Ammon's horn (tissue), 1 donor: ENCODE measurements at regions not wholly inside any gene's neighbourhood (a gene's known extent, or its start where the extent isn't known, plus 50 kb on each side); places are given as distances from the start of the nearest gene placed in this dataset.
"Not testable (repeated sequence)": the region's sequence is repeated elsewhere in the genome, so short reads cannot be mapped to it uniquely, and the experiment has no call there.

ENCODE experiments used
- DNase-seq: peaks from one replicate; pipeline ENCODE4 v3.0.0-alpha.2; 2016; ENCODE audit warnings: low spot score

GRCh38 chr10:81251457-81252115 is 623.4 kb upstream of the NRG3 start:
- DNase-seq, result no peak

GRCh38 chr10:81264991-81265390 is 610.0 kb upstream of the NRG3 start:
- DNase-seq, result not testable (repeated sequence)

- no peak for DNase-seq
These were observed 604.9 kb upstream of the NRG3 start for GRCh38 chr10:81270051-81270450.

GRCh38 chr10:81280497-81281479 is 594.2 kb upstream of the NRG3 start:
- no peak for DNase-seq

GRCh38 chr10:81288544-81288943 is 586.5 kb upstream of the NRG3 start:
- DNase-seq, result no peak

- no peak for DNase-seq
These were observed 577.7 kb upstream of the NRG3 start for GRCh38 chr10:81297292-81297691.

- DNase-seq, result no peak
These were observed 571.3 kb upstream of the NRG3 start for GRCh38 chr10:81303656-81304055.

GRCh38 chr10:81306971-81307782 is 567.8 kb upstream of the NRG3 start:
- no peak for DNase-seq

GRCh38 chr10:81309041-81309552 is 565.9 kb upstream of the NRG3 start:
- DNase-seq, result no peak

GRCh38 chr10:81314471-81314870 is 560.5 kb upstream of the NRG3 start:
- DNase-seq, result no peak

- DNase-seq, result no peak
These were observed 560.0 kb upstream of the NRG3 start for GRCh38 chr10:81315026-81315425.

GRCh38 chr10:81348003-81348402 is 527.0 kb upstream of the NRG3 start:
- no peak for DNase-seq

- DNase-seq, result no peak
These were observed 507.9 kb upstream of the NRG3 start for GRCh38 chr10:81367132-81367531.

- no peak for DNase-seq
These were observed 488.2 kb upstream of the NRG3 start for GRCh38 chr10:81386817-81387216.

GRCh38 chr10:81403451-81403850 is 471.5 kb upstream of the NRG3 start:
- no peak for DNase-seq

- DNase-seq, result no peak
These were observed 469.6 kb upstream of the NRG3 start for GRCh38 chr10:81405399-81405798.

GRCh38 chr10:81414038-81414437 is 461.0 kb upstream of the NRG3 start:
- DNase-seq, result no peak

GRCh38 chr10:81426722-81427121 is 448.3 kb upstream of the NRG3 start:
- no peak for DNase-seq

GRCh38 chr10:81428456-81429134 is 446.4 kb upstream of the NRG3 start:
- DNase-seq, result no peak

GRCh38 chr10:81439445-81439844 is 435.5 kb upstream of the NRG3 start:
- DNase-seq, result no peak

GRCh38 chr10:81441624-81442023 is 433.4 kb upstream of the NRG3 start:
- DNase-seq, result not testable (repeated sequence)
